SK-N-SH (cell line): ENCODE measurements at regions not wholly inside any gene's neighbourhood (a gene's known extent, or its start where the extent isn't known, plus 50 kb on each side); places are given as distances from the start of the nearest gene placed in this dataset.

ENCODE experiments used
- CTCF ChIA-PET: fragments of 300-600, 350-600 bp; formaldehyde crosslinking; extraction: SDS; loops from one replicate; lab custom pipeline; 2021; lab: Yijun Ruan, JAX
- POLR2A ChIA-PET: fragments of 350-600 bp; sonication (Branson Sonifier 250); formaldehyde crosslinking; extraction: SDS; loops from one replicate; lab custom pipeline; 2020; ENCODE audit warnings: antibody characterized with exemption, inconsistent platforms; lab: Yijun Ruan, JAX
- DNase-seq: peaks from one replicate; pipeline ENCODE4 v3.0.0; 2012
- H2AFZ ChIP-seq: fragments of 200-600 bp; sonication (generic); 2 replicates; pipeline ENCODE4 v1.8.1; 2016; ENCODE audit warnings: antibody characterized with exemption, mild to moderate bottlenecking, low read depth
- H3F3A ChIP-seq: fragments of 200-600 bp; sonication (generic); replicated peaks from 2 replicates; pipeline ENCODE3; 2016; ENCODE audit warnings: antibody characterized with exemption, mild to moderate bottlenecking; ENCODE audit not compliant: insufficient read depth
- H3K27ac ChIP-seq, 2 experiments: fragments of 200-500 bp in 1 of 2; fragments of 200-600 bp in 1 of 2; sonication (Bioruptor generic) in 1 of 2; sonication (generic), shearing (Covaris generic) in 1 of 2; 2 replicates each; pipeline versions ENCODE4 v1.5.1 to v1.6.1; 2014 to 2016; ENCODE audit warnings: low read depth in 2 of 2, inconsistent platforms in 1 of 2, low read length in 1 of 2, mild to moderate bottlenecking in 1 of 2, mixed read lengths in 1 of 2
- H3K27me3 ChIP-seq: fragments of 200-600 bp; sonication (generic), shearing (Covaris generic); 2 replicates; pipeline ENCODE4 v1.6.1; 2016; ENCODE audit warnings: mixed run types; ENCODE audit not compliant: insufficient read depth
- H3K36me3 ChIP-seq, 2 experiments: fragments of 200-500 bp in 1 of 2; fragments of 200-600 bp in 1 of 2; sonication (Bioruptor generic) in 1 of 2; sonication (generic) in 1 of 2; replicated peaks in 1 of 2; 2 replicates each; pipeline versions ENCODE3 to v1.5.1; 2014 to 2016; ENCODE audit warnings: low read length in 1 of 2, mild to moderate bottlenecking in 1 of 2; ENCODE audit not compliant: insufficient read depth in 2 of 2, control insufficient read depth in 1 of 2
- H3K4me1 ChIP-seq, 2 experiments: fragments of 200-500 bp in 1 of 2; fragments of 200-600 bp in 1 of 2; sonication (Bioruptor generic) in 1 of 2; sonication (generic), shearing (Covaris generic) in 1 of 2; 2 replicates each; pipeline versions ENCODE4 v1.5.1 to v1.6.1; 2014 to 2016; ENCODE audit warnings: low read depth in 1 of 2, low read length in 1 of 2, mixed run types in 1 of 2; ENCODE audit not compliant: insufficient read depth in 2 of 2, control insufficient read depth in 1 of 2
- H3K4me2 ChIP-seq: fragments of 200-600 bp; sonication (generic), shearing (Covaris generic); 2 replicates; pipeline ENCODE4 v1.6.1; 2017; ENCODE audit warnings: mixed run types
- H3K4me3 ChIP-seq, 2 experiments: fragments of 200-500 bp in 1 of 2; fragments of 200-600 bp in 1 of 2; sonication (Bioruptor generic) in 1 of 2; sonication (generic), shearing (Covaris generic) in 1 of 2; 2 replicates each; pipeline versions ENCODE4 v1.5.1 to v1.8.1; 2014 to 2016; ENCODE audit warnings: low read depth in 2 of 2, inconsistent platforms in 1 of 2, low read length in 1 of 2, mild to moderate bottlenecking in 1 of 2, mixed read lengths in 1 of 2, moderate library complexity in 1 of 2
- H3K79me2 ChIP-seq: fragments of 200-600 bp; sonication (generic); 2 replicates; pipeline ENCODE4 v1.8.1; 2017; ENCODE audit warnings: mild to moderate bottlenecking; ENCODE audit not compliant: insufficient read depth
- H3K9ac ChIP-seq: fragments of 200-600 bp; sonication (generic); 2 replicates; pipeline ENCODE4 v1.6.1; 2017; ENCODE audit warnings: mixed run types
- H3K9me2 ChIP-seq: fragments of 200-600 bp; sonication (generic); 2 replicates; pipeline ENCODE4 v1.6.1; 2017; ENCODE audit warnings: mixed run types
- H3K9me3 ChIP-seq: fragments of 200-600 bp; sonication (generic); 2 replicates; pipeline ENCODE4 v1.6.1; 2017; ENCODE audit warnings: mixed run types, mild to moderate bottlenecking, moderate library complexity
- H4K20me1 ChIP-seq: fragments of 200-600 bp; sonication (generic); 2 replicates; pipeline ENCODE4 v1.6.1; 2017; ENCODE audit warnings: mild to moderate bottlenecking, mixed run types; ENCODE audit not compliant: insufficient read depth
- EP300 ChIP-seq, 2 experiments: IDR thresholded peaks; 2 replicates each; pipeline versions ENCODE4 v1.4.0 to v1.6.1; 2012; ENCODE audit warnings: borderline replicate concordance in 1 of 2, low read depth in 1 of 2, low read length in 1 of 2
- EZH2phosphoT487 ChIP-seq: fragments of 200-600 bp; sonication (generic); IDR thresholded peaks from 2 replicates; pipeline ENCODE4 v1.6.1; 2017; ENCODE audit warnings: low read depth, mixed run types, mild to moderate bottlenecking, antibody characterized with exemption, moderate library complexity, borderline replicate concordance
- FOSL2 ChIP-seq: IDR thresholded peaks from 2 replicates; pipeline ENCODE4 v1.4.0; 2012; ENCODE audit warnings: low read depth, mild to moderate bottlenecking, moderate library complexity, borderline replicate concordance
- FOXJ3 ChIP-seq: sonication (generic); formaldehyde crosslinking; IDR thresholded peaks from 2 replicates; pipeline ENCODE4 v1.5.1; 2020; ENCODE audit warnings: mild to moderate bottlenecking, missing genetic modification reagents
- FOXM1 ChIP-seq: IDR thresholded peaks from 2 replicates; pipeline ENCODE4 v1.4.0; 2012; ENCODE audit warnings: low read depth, mild to moderate bottlenecking
- GABPA ChIP-seq: IDR thresholded peaks from 2 replicates; pipeline ENCODE4 v1.4.0; 2012; ENCODE audit warnings: low read depth, mild to moderate bottlenecking
- MAX ChIP-seq: IDR thresholded peaks from 2 replicates; pipeline ENCODE4 v1.4.0; 2012; ENCODE audit warnings: low read depth
- MXI1 ChIP-seq: IDR thresholded peaks from 2 replicates; pipeline ENCODE4 v1.6.1; 2012; ENCODE audit warnings: mild to moderate bottlenecking, low read depth, low read length, improper control_type of control experiment
- POLR2AphosphoS5 ChIP-seq: IDR thresholded peaks from 2 replicates; pipeline ENCODE4 v1.6.1; 2012; ENCODE audit warnings: low read depth, low read length
- RAD21 ChIP-seq: IDR thresholded peaks from 2 replicates; pipeline ENCODE4 v1.6.1; 2012; ENCODE audit warnings: mild to moderate bottlenecking, low read length
- RCOR1 ChIP-seq: fragments of 150-350 bp; IDR thresholded peaks from 2 replicates; pipeline ENCODE4 v1.6.1; 2017; ENCODE audit warnings: antibody characterized with exemption, low read length
- RFX5 ChIP-seq: IDR thresholded peaks from 2 replicates; pipeline ENCODE4 v1.6.1; 2012; ENCODE audit warnings: mild to moderate bottlenecking, improper control_type of control experiment, low read length
- RXRA ChIP-seq: IDR thresholded peaks from 2 replicates; pipeline ENCODE4 v1.4.0; 2012; ENCODE audit warnings: low read depth, mild to moderate bottlenecking, borderline replicate concordance
- SMC3 ChIP-seq: IDR thresholded peaks from 2 replicates; pipeline ENCODE4 v1.6.1; 2012; ENCODE audit warnings: low read depth, low read length, improper control_type of control experiment
- TAF1 ChIP-seq: IDR thresholded peaks from 2 replicates; pipeline ENCODE4 v1.6.1; 2012; ENCODE audit warnings: low read depth, mild to moderate bottlenecking, low read length, moderate library complexity, borderline replicate concordance
- TCF12 ChIP-seq: IDR thresholded peaks from 2 replicates; pipeline ENCODE4 v1.4.0; 2012
- TEAD4 ChIP-seq: IDR thresholded peaks from 2 replicates; pipeline ENCODE4 v1.4.0; 2012; ENCODE audit warnings: mild to moderate bottlenecking, borderline replicate concordance; ENCODE audit not compliant: insufficient read depth
- ZBTB33 ChIP-seq: IDR thresholded peaks from 2 replicates; pipeline ENCODE4 v1.4.0; 2012; ENCODE audit warnings: low read depth, borderline replicate concordance
- WGBS: methylation state at CpG from one replicate; pipeline ENCODE4 v1.1.6; 2017; ENCODE audit warnings: low lambda C conversion rate; 5-methylcytosine and 5-hydroxymethylcytosine counted together
- TF ChIP-seq, protein P1 (sequence below): IDR thresholded peaks from 2 replicates; pipeline ENCODE4 v1.4.0; 2012; ENCODE audit warnings: low read depth, borderline replicate concordance
- TF ChIP-seq, protein P2 (sequence below): IDR thresholded peaks from 2 replicates; pipeline ENCODE4; 2012
- TF ChIP-seq, protein P3 (sequence below): fragments of 150-350 bp; IDR thresholded peaks from 2 replicates; pipeline ENCODE4 v1.6.1; 2017; ENCODE audit warnings: antibody characterized with exemption, low read length, low read depth, borderline replicate concordance

DNA sequence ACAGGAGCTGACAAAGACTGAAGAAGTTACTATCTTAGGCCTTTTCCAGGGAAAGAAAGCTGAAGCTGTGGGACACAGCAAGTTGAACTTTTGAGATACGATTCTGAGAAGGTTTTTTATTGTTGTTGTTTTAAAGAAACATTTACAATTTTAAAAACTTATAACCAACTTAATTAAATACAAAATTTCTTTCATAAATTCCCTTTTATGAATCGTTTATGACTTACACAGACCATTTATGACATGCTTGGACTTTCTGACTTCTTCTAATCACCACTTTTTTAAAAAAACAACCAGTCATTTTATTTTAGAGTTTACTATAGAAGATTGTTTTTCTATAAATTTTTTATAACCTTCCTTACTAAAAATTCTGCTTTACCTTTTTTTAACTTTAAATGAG is 68.7 kb downstream of the DHRS2 start:
- Histone ChIP-seq H3K36me3 (no peaks in the 10 kb centered on the region), H3F3A (no peaks in the 10 kb centered on the region), H3K27me3 (no peaks in the 10 kb centered on the region), H3K4me3 (no peak overlapping the region), H3K79me2 (no peaks in the 10 kb centered on the region), H3K9me2 (no peaks in the 10 kb centered on the region), H3K4me1 (no peaks in the 10 kb centered on the region), H3K9ac (no peak overlapping the region), H2AFZ (no peak overlapping the region), H3K9me3 (peaks cover 7% of the 10 kb centered on the region; the same call in 1 of the 2 replicates), H3K27ac (no peak overlapping the region), H4K20me1 (no peaks in the 10 kb centered on the region), H3K4me2 (no peak overlapping the region)
- 5% methylated on average over 2 of the region's 2 CpGs for WGBS
- no peak for DNase-seq
- TF ChIP-seq RFX5 (no peak), ZBTB33 (no peak), TEAD4 (no peak), FOXM1 (no peak), RAD21 (no peak), FOXJ3 (CRISPR knock-in tag) (no peak), FOSL2 (no peak)
- TF ChIP-seq, protein P1, sequence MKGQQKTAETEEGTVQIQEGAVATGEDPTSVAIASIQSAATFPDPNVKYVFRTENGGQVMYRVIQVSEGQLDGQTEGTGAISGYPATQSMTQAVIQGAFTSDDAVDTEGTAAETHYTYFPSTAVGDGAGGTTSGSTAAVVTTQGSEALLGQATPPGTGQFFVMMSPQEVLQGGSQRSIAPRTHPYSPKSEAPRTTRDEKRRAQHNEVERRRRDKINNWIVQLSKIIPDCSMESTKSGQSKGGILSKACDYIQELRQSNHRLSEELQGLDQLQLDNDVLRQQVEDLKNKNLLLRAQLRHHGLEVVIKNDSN: no peak
- POLR2A ChIA-PET: no interaction called here
- CTCF ChIA-PET: interaction anchor here (0.8 kb wide), 1 partner anchor 26 kb away, joined by 4 read pairs; no protein-coding TSS in a partner anchor

DNA sequence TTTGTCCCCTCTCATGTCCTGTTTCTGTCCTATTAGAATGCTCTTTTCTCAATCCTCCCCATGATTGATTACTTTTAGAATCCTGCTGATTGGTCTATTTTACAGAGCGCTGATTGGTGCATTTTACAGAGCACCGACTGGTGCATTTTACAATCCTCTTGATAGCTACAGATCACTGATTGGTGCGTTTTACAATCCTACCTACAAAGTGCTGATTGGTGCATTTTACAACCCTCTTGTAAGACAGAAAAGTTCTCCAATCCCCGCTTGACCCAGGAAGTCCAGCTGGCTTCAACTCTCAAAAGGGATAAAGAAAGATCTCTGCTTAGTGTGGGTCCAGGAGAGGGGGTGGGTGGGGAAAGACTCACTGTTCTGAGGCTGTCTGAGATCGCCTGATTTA is 71.3 kb downstream of the DHRS2 start:
- CTCF ChIA-PET: no interaction called here
- 3% methylated on average over 5 of the region's 5 CpGs for WGBS
- H3K4me3 ChIP-seq: no peak overlapping the region
- TF ChIP-seq SMC3 (no peak), RXRA (no peak), EZH2phosphoT487 (no peak), ZBTB33 (no peak), POLR2AphosphoS5 (no peak), EP300 (IDR thresholded peaks at IDR 0.05; ENCODE audit: borderline replicate concordance in 1 of 2, low read depth in 1 of 2, low read length in 1 of 2) (no peak), TCF12 (no peak), GABPA (no peak), RCOR1 (no peak), MAX (no peak), MXI1 (no peak), TAF1 (no peak)
- TF ChIP-seq, protein P2, sequence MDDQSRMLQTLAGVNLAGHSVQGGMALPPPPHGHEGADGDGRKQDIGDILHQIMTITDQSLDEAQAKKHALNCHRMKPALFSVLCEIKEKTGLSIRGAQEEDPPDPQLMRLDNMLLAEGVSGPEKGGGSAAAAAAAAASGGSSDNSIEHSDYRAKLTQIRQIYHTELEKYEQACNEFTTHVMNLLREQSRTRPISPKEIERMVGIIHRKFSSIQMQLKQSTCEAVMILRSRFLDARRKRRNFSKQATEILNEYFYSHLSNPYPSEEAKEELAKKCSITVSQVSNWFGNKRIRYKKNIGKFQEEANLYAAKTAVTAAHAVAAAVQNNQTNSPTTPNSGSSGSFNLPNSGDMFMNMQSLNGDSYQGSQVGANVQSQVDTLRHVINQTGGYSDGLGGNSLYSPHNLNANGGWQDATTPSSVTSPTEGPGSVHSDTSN: no peak
- TF ChIP-seq, protein P3, sequence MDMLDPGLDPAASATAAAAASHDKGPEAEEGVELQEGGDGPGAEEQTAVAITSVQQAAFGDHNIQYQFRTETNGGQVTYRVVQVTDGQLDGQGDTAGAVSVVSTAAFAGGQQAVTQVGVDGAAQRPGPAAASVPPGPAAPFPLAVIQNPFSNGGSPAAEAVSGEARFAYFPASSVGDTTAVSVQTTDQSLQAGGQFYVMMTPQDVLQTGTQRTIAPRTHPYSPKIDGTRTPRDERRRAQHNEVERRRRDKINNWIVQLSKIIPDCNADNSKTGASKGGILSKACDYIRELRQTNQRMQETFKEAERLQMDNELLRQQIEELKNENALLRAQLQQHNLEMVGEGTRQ: no peak

More for the DNA sequence above, 71.3 kb downstream of the DHRS2 start:
- POLR2A ChIA-PET: no interaction called here
- H3F3A ChIP-seq: no peaks in the 10 kb centered on the region
- H3K36me3 ChIP-seq: no peaks in the 10 kb centered on the region
- no peaks in the 10 kb centered on the region for H3K79me2 ChIP-seq
- DNase-seq: no peak
- H3K4me1 ChIP-seq: no peaks in the 10 kb centered on the region
- H3K27me3 ChIP-seq: no peaks in the 10 kb centered on the region; the same call in 1 of the 2 replicates
- peaks cover 7% of the 10 kb centered on the region; the same call in 1 of the 2 replicates for H3K9me3 ChIP-seq
- no peak overlapping the region for H3K27ac ChIP-seq
- H3K9ac ChIP-seq: no peak overlapping the region
- no peaks in the 10 kb centered on the region for H3K9me2 ChIP-seq
- no peak overlapping the region for H2AFZ ChIP-seq
- no peak overlapping the region for H3K4me2 ChIP-seq
- no peaks in the 10 kb centered on the region for H4K20me1 ChIP-seq
